LNCaP clone FGC (cell line): ENCODE measurements at regions not wholly inside any gene's neighbourhood (a gene's known extent, or its start where the extent isn't known, plus 50 kb on each side); places are given as distances from the start of the nearest gene placed in this dataset.

Source experiments
- DNase-seq: peaks from one replicate; pipeline ENCODE4 v3.0.0-alpha.2; 2011; ENCODE audit warnings: low read depth
- H3K4me3 ChIP-seq: 2 replicates; pipeline ENCODE4 v1.5.1; 2011; ENCODE audit warnings: mild to moderate bottlenecking, low read depth, low read length, control low read depth
- TF ChIP-seq, protein P1 (sequence below): IDR thresholded peaks from 2 replicates; pipeline ENCODE4 v1.5.1; 2012; ENCODE audit warnings: mild to moderate bottlenecking; ENCODE audit not compliant: control insufficient read depth, insufficient read depth; ENCODE audit errors: extremely low read depth

DNA sequence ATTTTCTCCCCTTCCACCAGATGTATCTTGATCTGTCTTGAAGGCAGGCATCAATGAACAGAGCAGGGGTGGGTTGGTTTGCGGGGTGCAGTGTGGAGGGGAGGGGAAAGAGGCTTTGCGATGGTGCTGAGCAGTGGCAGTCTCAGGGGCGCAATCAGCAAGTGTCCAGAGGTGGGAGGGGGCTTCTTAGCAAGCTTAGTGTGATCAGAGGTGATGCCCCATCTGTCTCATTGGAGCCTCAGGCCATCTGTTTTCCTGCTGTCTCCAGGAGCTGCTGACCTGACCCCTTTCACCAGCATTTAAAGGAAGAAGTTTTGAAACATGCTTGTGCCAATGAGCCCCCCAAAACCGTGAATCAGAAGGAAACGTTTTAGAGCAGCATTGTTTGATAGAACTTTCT is 187.7 kb upstream of the LHX5 start:
- no peak overlapping the region for H3K4me3 ChIP-seq
- no peak for DNase-seq
- TF ChIP-seq, protein P1, sequence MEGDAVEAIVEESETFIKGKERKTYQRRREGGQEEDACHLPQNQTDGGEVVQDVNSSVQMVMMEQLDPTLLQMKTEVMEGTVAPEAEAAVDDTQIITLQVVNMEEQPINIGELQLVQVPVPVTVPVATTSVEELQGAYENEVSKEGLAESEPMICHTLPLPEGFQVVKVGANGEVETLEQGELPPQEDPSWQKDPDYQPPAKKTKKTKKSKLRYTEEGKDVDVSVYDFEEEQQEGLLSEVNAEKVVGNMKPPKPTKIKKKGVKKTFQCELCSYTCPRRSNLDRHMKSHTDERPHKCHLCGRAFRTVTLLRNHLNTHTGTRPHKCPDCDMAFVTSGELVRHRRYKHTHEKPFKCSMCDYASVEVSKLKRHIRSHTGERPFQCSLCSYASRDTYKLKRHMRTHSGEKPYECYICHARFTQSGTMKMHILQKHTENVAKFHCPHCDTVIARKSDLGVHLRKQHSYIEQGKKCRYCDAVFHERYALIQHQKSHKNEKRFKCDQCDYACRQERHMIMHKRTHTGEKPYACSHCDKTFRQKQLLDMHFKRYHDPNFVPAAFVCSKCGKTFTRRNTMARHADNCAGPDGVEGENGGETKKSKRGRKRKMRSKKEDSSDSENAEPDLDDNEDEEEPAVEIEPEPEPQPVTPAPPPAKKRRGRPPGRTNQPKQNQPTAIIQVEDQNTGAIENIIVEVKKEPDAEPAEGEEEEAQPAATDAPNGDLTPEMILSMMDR = no peak

DNA sequence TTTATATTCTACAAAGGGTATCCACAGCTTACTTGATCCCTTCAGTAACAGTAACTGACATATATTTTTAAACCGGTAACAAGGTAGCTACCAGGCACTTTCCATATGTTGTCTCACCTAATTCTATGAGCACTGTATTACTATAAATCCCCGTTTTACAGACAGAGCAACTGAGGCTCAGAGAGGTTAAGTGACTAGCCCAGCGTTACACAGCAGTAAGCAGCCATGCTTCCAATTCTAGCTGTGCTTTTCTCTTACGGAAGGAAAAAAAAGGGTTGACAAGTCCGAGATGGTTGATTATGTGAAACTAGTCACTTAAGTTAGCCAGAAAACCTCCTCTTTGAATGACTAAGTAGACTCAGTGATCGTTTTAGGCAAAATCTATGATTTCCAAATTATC is 187.3 kb upstream of the LHX5 start:
- no peak overlapping the region for H3K4me3 ChIP-seq
- no peak for DNase-seq
- TF ChIP-seq, protein P1 = no peak

DNA sequence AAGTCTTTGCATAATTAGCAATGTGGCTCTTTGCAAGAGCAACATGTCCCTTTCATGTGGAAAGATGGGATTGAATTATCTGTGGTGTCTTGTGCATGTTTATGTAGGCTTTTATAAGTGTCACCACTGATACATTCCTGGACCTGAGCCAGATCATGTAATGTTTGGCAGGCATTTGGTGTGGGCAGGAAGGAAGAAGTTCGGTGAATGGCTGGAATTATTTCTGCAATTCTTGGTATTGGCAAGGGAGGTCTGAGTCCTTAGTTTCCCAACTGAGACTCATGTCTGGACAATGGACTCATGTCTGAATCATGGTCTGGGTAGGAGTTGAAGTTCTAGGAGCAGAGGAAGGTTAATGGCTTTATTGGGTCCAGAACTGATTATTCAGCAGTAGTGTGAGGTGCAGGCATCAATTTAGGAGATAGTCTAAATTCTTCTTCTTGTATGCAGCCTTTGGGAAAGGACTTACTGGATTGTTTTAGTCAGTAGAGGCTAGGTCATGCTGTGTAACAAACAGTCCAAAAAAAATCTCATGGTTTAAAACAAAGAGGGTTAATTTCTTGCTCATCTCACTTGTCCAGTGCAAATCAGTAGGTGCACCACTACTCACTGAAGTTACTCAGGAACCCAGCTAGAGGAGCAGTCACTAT is 186.5 kb upstream of the LHX5 start:
- TF ChIP-seq, protein P1 = no peak
- no peak overlapping the region for H3K4me3 ChIP-seq
- no peak for DNase-seq

DNA sequence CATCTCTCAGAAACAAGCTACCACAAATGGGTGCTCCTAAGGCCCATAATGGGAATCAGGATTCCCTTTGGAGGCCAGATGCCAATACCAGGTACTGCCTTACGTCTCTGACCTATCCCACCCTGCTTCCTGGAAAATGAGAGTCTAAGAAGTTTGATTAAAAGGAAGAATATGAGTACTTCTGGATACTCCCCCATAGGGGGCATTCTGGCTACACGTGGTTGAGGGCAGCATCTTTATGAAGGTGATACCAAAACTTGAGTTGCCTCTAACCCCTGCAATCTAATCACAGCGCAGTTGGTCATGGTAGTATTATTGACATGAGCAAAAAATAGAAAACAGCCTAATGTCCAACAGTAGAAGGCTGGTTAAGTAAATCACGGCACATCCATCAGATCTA is 184.2 kb upstream of the LHX5 start:
- no peak overlapping the region for H3K4me3 ChIP-seq
- no peak for DNase-seq
- TF ChIP-seq, protein P1 = no peak

DNA sequence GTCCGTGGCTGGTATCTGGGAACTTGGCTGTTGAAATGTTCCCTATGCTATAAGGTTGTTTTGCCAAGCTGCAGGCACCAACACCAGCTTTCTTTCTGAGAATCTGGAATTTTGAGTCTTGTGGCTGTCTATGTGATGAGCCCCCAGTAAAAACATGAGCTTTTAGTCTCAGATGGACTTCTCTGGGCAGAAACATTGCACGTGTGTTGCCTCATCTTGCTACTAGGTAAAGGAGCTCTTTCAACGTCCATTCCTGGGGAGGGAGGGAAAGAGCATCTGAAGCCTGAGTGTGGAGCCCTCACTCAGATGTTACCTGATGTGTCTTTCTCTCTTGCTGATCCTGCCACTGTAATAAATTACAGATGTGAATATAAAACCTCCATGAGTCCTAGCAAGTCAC is 183.8 kb upstream of the LHX5 start:
- H3K4me3 ChIP-seq = no peak overlapping the region
- TF ChIP-seq, protein P1 = no peak

DNA sequence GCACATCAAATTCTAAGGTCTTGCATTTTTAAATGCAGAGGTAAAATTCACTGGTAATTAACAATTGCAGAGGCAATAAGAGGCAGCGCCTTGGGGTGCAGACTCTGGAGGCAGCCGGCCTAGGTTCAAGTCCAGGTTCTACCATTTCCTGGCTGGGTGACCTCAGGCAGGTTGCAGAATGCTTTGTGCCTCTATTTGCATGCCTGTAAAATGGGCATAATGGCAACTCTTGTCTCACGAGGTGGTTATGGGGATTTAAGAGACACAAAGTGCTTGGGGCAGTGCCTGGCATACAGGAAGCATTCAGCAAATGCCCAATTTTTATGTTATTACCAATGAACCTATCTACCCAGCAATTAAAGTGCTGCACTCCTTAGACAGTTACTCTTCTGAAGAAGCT is 180.0 kb upstream of the LHX5 start:
- TF ChIP-seq, protein P1 = no peak
- no peak for DNase-seq
- H3K4me3 ChIP-seq = no peak overlapping the region

More for the DNA sequence above, 183.8 kb upstream of the LHX5 start:
- DNase-seq = no peak

DNA sequence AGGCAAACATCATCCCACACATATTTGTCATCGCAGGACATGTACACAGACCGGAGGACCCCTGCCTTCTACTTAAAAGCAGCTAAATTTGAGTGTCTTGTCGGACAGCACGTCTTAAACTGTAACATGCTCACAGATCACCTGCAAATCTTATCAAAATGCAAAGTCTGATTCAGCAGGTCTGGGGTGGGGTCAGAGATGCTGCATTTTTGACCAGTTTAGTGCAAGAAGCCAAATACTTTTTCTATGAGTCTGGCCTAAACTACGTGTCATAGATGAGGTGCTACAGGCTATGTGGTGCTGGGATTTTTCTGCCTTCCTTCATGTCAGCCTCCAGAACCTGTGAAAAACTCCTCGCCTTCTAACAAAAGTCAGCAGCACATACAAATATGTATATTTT is 178.8 kb upstream of the LHX5 start:
- TF ChIP-seq, protein P1 = no peak
- DNase-seq = no peak
- H3K4me3 ChIP-seq = no peak overlapping the region
